ENCODE measurements at regions not wholly inside any gene's neighbourhood (a gene's known extent, or its start where the extent isn't known, plus 50 kb on each side); places are given as distances from the start of the nearest gene placed in this dataset.

DNA sequence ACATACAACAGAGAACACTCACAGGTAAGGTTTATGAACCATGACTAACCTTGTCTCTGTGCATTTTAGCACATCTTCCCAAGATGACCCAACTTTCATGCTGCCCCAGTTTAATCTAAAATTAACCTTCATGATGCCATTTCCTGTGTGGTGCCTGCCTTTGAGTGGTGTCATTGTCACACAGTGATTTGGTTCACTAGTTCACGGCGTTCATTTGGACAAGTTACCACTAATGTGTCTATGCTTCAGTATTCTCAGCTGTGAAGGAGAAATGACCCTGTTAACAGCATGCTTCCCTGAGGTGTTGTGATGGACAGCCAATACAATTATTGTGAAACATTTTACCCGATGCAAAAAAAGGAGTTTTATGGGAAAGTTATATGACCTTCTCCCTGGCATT lies 693.1 kb downstream of the RWDD3 start:
- DNase-seq, result no peak
- ChIA-PET POLR2A (no interaction called here), CTCF (no interaction called here)
- no peaks in the 10 kb centered on the region for H3K4me1 ChIP-seq (ENCODE audit: control insufficient read depth in 1 of 2, insufficient read depth in 2 of 2, low read depth in 1 of 2, low read length in 1 of 2)
- H3K79me2 ChIP-seq (ENCODE audit: insufficient read depth), result no peaks in the 10 kb centered on the region
- no peaks in the 10 kb centered on the region for H4K20me1 ChIP-seq (ENCODE audit: insufficient read depth)
- H3F3A ChIP-seq (replicated peaks; ENCODE audit: insufficient read depth), result no peaks in the 10 kb centered on the region
- TF ChIP-seq TCF12 (IDR thresholded peaks at IDR 0.05), result no peak
- TF ChIP-seq, protein P1, sequence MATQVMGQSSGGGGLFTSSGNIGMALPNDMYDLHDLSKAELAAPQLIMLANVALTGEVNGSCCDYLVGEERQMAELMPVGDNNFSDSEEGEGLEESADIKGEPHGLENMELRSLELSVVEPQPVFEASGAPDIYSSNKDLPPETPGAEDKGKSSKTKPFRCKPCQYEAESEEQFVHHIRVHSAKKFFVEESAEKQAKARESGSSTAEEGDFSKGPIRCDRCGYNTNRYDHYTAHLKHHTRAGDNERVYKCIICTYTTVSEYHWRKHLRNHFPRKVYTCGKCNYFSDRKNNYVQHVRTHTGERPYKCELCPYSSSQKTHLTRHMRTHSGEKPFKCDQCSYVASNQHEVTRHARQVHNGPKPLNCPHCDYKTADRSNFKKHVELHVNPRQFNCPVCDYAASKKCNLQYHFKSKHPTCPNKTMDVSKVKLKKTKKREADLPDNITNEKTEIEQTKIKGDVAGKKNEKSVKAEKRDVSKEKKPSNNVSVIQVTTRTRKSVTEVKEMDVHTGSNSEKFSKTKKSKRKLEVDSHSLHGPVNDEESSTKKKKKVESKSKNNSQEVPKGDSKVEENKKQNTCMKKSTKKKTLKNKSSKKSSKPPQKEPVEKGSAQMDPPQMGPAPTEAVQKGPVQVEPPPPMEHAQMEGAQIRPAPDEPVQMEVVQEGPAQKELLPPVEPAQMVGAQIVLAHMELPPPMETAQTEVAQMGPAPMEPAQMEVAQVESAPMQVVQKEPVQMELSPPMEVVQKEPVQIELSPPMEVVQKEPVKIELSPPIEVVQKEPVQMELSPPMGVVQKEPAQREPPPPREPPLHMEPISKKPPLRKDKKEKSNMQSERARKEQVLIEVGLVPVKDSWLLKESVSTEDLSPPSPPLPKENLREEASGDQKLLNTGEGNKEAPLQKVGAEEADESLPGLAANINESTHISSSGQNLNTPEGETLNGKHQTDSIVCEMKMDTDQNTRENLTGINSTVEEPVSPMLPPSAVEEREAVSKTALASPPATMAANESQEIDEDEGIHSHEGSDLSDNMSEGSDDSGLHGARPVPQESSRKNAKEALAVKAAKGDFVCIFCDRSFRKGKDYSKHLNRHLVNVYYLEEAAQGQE (IDR thresholded peaks at IDR 0.05; ENCODE audit: low read depth, low read length), result no peak
- TF ChIP-seq EP300 (IDR thresholded peaks at IDR 0.05; ENCODE audit: borderline replicate concordance in 1 of 2, low read depth in 1 of 2, low read length in 1 of 2), result no peak
- TF ChIP-seq, protein P2, sequence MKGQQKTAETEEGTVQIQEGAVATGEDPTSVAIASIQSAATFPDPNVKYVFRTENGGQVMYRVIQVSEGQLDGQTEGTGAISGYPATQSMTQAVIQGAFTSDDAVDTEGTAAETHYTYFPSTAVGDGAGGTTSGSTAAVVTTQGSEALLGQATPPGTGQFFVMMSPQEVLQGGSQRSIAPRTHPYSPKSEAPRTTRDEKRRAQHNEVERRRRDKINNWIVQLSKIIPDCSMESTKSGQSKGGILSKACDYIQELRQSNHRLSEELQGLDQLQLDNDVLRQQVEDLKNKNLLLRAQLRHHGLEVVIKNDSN (IDR thresholded peaks at IDR 0.05; ENCODE audit: borderline replicate concordance, low read depth), result no peak
- no peak for TF ChIP-seq USF2 (IDR thresholded peaks at IDR 0.05; ENCODE audit: borderline replicate concordance, low read depth, low read length)
- TF ChIP-seq RXRA (IDR thresholded peaks at IDR 0.05; ENCODE audit: borderline replicate concordance, low read depth), result no peak
- TF ChIP-seq, protein P3, sequence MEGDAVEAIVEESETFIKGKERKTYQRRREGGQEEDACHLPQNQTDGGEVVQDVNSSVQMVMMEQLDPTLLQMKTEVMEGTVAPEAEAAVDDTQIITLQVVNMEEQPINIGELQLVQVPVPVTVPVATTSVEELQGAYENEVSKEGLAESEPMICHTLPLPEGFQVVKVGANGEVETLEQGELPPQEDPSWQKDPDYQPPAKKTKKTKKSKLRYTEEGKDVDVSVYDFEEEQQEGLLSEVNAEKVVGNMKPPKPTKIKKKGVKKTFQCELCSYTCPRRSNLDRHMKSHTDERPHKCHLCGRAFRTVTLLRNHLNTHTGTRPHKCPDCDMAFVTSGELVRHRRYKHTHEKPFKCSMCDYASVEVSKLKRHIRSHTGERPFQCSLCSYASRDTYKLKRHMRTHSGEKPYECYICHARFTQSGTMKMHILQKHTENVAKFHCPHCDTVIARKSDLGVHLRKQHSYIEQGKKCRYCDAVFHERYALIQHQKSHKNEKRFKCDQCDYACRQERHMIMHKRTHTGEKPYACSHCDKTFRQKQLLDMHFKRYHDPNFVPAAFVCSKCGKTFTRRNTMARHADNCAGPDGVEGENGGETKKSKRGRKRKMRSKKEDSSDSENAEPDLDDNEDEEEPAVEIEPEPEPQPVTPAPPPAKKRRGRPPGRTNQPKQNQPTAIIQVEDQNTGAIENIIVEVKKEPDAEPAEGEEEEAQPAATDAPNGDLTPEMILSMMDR (IDR thresholded peaks at IDR 0.05), result no peak
- no peak for TF ChIP-seq FOXM1 (IDR thresholded peaks at IDR 0.05; ENCODE audit: low read depth)
- TF ChIP-seq NRF1 (IDR thresholded peaks at IDR 0.05; ENCODE audit: low read depth, low read length), result no peak
- TF ChIP-seq FOSL2 (IDR thresholded peaks at IDR 0.05; ENCODE audit: borderline replicate concordance, low read depth), result no peak
- no peak for TF ChIP-seq EZH2phosphoT487 (IDR thresholded peaks at IDR 0.05; ENCODE audit: borderline replicate concordance, low read depth)
- TF ChIP-seq CHD2 (IDR thresholded peaks at IDR 0.05; ENCODE audit: low read length, partially characterized antibody), result no peak
- H3K9me3 ChIP-seq, result no peaks in the 10 kb centered on the region
- no peaks in the 10 kb centered on the region for H3K27me3 ChIP-seq (ENCODE audit: insufficient read depth)
- no peaks in the 10 kb centered on the region for H3K9me2 ChIP-seq
- H3K4me2 ChIP-seq, result no peak overlapping the region
- no peak overlapping the region for H3K9ac ChIP-seq
- no peak overlapping the region for H3K4me3 ChIP-seq (ENCODE audit: low read depth in 2 of 2, low read length in 1 of 2)
- H3K36me3 ChIP-seq (replicated peaks in 1 of 2; ENCODE audit: control insufficient read depth in 1 of 2, insufficient read depth in 2 of 2, low read length in 1 of 2), result no peaks in the 10 kb centered on the region
- no peak overlapping the region for H3K27ac ChIP-seq (ENCODE audit: low read depth in 2 of 2, low read length in 1 of 2)
- 38% methylated on average over 3 of the region's 3 CpGs for WGBS (ENCODE audit: low lambda C conversion rate)
- no peak overlapping the region for H2AFZ ChIP-seq (ENCODE audit: low read depth)

All from SK-N-SH (cell line).